HG02852 (cell line): ENCODE measurements at regions not wholly inside any gene's neighbourhood (a gene's known extent, or its start where the extent isn't known, plus 50 kb on each side); places are given as distances from the start of the nearest gene placed in this dataset.
"Not testable (repeated sequence)": the region's sequence is repeated elsewhere in the genome, so short reads cannot be mapped to it uniquely, and the experiment has no call there.

Experiments
- ATAC-seq: cut with Tn5 transposase; IDR thresholded peaks from one replicate; pipeline ENCODE4 v1.9.1; 2021; ENCODE audit warnings: mild to moderate bottlenecking, moderate library complexity; ENCODE audit not compliant: unreplicated experiment

DNA sequence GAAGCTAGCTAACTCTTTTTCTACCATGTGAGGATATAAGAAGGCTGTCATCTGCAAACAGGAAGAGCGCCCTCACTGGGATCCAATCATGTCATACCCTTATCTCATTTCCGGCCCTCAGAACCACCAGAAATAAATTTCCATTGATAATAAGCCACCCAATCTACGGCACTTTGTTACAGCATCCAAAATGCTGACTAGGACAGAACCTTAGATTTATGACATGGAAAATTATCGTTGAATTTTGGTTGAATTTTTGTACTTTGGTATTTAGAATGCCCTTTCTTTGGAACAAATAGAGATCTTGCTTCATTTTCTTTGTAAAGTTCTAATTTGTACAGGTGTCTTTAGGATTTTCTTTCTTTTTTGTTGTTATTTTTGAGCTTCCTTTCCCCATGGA is 53.3 kb upstream of the CYLC2 start:
- ATAC-seq, result no peak

DNA sequence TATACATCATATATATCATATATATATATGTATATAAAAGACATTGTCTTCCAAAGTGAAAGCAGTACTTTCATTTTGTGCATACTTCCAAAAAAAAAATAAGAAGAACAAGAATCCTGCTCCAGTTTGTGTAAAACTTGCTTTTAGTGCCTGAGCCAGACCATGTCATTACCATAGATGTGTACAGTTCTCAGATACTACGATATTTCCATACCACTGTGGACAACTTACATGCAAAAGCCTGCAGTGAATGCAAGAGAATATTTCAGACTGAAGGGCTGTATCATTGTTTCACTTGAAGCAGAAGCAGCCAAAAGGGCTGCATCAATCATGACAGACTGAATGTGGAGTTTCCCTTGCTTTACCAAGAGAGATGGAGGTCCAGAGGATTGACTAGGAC is 72.6 kb upstream of the CYLC2 start:
- no peak for ATAC-seq

DNA sequence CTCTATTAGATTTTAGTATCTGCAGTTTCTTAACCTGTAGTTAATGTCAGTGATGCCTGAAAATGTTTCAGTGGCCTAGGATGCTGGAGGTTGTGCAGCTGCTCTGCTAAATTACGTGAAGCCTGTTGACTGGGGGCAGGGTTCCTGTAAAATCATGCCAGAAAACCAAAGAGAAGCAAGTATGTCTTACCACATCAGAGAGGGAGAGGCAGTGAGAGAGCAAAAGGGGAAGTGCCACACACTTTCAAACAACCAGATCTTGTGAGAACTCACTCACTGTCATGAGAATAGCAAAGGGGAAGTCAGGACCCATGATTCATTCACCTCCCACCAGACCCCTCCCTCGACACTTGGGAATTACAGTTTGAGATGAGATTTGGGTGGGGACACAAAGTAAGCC is 83.9 kb upstream of the CYLC2 start:
- ATAC-seq, result no peak

DNA sequence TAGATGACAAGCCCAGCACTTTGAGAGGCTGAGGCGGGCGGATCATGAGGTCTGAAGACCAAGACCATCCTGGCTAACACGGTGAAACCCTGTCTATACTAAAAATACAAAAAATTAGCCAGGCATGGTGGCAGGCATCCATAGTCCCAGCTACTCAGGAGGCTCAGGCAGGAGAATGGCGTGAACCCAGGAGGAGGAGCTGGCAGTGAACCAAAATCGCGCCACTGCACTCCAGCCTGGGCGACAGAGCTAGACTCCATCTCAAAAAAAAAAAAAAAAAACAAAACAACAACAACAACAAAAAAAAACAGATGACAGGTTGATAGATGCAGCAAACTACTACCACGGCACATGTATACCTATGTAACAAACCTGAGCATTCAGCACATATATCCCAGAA is 89.3 kb upstream of the CYLC2 start:
- ATAC-seq, result not testable (repeated sequence)

DNA sequence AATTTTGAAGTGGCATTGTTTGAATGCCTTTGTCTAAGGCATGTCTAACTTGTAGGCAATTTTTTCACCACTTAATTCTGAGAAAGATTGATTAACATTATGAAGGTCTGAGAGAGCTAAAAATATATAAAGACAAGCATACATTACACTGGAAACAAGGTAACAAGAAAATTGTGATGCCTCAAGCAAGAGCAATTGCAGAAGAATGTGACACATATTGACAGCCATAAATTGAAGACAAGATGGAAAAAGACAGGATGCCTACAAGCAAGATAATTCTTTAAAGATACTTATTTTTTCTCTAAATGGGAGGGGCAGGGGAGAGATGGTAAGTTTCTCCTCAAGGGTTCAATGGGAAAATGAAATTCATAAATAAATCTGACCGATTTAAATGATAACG is 103.1 kb upstream of the CYLC2 start:
- ATAC-seq, result no peak

DNA sequence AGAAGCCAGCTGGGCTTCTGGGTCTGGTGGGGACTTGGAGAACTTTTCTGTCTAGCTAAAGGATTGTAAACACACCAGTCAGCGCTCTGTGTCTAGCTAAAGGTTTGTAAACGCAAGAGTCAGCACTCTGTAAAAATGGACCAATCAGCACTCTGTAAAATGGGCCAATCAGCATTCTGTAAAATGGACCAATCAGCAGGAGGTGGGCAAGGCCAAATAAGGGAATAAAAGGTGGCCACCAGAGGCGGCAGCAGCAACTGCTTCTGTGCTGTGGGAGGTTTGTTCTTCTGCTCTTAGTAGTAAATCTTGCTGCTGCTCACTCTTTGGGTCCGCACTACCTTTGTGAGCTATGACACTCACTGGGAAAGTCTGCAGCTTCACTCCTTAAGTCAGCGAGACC is 106.4 kb upstream of the CYLC2 start:
- ATAC-seq, result not testable (repeated sequence)

DNA sequence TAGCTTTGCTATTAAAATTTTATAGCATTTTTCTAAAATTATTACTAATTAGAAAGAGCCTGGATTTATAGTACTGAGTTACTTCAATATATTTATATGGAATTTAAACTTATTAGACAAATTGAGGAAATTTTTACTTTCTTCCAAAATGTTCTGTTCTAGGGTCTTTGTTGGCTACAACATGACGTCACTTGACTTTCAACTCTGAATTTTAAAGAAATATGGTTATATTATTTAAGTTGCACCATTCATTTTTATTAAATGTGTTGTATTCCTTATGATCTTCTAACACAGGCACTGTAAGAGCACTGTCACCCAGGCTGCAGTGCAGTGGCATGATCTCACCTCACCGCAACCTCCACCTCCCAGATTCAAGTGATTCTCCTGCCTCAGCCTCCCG is 119.4 kb upstream of the CYLC2 start:
- ATAC-seq, result no peak

DNA sequence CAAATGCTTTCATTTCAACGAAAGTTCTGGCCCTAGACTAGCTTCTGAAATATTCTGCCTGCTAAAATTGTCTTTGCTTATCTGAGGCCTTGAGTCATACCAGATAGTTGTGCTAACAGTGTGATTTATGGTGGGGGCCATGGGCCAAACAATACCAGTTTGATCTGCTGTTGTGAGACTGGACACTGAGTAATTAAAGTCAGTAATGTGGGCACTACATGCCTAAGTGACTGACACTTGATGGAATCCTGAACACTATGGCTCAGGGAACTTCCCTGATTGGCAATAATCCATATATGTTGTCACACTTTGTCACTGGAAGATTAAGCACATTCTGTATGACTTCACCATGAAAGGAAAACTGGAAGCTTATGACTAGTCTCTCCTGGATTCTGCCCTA is 127.6 kb upstream of the CYLC2 start:
- ATAC-seq, result no peak

DNA sequence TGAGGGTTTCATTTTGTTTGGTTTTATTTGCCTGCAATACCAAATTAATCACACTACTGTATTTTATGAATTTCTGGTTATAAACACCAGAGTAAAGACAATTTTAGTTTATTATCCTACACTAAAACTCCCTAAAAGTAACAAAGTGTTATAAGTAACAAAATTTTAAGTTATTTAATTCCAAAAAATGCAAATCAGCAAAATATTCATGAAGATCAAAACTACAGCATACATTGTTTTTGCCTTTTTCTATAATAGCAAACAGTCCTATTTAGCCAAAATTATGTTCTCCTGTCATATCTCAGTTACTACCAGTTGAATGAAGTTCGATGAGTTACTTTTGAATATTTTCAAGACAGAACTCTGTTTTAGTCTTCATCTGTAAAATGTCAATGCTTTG is 132.7 kb upstream of the CYLC2 start:
- ATAC-seq, result no peak

DNA sequence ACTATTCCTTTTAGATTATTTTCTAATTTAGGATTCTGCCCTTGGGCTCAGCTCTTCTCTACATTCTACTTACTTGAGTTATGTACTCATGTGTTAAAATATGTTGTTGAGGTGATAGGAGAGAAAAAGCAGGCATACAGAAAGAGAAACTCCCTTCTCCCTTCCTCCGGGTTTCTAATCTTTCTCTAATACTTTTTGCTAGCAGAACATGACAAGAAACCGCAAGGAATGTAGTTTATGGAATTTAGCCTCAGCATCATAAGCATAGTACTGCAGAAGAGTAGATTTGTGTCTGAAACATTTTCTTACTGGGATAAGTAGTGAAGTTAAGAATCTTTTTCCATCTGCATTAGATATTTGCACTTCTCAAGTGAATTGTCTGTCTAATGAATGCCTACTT is 139.5 kb upstream of the CYLC2 start:
- ATAC-seq, result no peak

DNA sequence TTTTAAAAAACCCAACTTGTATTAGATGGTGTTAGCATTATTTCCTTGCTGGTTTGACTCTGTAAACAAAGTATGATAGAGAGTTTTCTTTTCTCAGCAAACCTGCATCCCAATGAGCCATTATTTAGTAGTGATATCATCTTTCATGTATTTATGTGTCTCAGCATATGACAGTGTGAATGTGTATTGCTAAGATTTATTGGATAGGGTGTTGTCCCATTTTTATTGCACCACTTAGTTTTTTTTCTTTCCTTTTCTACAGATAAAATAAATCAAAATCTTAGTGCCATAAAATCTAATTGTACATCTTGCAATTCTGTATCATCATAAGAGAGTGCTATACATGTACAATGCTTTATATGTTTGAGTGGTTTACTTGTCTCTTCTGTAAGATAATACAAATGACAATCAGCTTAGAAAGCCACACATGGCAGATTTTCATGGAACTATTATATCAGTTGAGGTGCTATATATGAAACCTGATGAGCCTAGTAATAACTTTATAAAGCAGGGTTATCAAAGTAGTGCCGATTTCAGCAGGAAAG is 149.2 kb upstream of the CYLC2 start:
- ATAC-seq, result no peak

DNA sequence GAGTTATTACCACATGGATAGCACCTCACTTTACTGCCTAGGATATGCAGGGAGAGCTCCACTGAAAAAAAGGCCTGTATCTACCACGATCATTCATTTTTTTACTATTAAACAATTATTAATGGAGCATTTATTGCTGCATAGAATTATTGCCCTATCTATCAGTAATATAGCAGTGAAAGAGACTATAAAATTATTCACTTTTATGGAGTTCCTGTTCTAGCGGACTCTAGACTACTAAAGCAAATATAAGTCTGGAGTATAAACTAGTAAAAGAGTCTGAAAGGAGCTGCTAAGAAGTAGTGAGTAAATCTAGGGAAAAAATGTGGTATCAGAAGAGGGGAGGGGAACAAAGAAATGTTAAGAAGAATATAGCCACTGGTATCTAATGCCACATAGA is 150.4 kb upstream of the CYLC2 start:
- no peak for ATAC-seq

DNA sequence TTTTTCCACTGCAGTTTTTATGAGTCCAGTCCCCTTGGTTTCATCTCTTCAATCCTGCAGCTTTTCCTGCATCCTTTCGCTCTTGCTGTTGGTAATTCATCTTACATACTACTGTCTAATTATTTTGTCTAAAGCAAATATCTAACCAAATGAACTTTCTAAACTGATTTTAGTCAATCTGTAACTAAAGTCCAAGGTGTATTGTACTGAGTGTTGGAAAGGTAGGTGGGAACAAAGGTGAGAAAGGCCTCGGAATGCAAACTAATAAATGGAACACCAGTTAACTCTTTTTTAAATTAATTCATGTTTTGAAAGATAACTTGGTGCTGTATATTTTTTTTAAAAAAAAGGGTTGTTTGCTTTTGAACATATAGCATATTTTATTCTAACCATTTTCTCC is 152.7 kb upstream of the CYLC2 start:
- no peak for ATAC-seq

DNA sequence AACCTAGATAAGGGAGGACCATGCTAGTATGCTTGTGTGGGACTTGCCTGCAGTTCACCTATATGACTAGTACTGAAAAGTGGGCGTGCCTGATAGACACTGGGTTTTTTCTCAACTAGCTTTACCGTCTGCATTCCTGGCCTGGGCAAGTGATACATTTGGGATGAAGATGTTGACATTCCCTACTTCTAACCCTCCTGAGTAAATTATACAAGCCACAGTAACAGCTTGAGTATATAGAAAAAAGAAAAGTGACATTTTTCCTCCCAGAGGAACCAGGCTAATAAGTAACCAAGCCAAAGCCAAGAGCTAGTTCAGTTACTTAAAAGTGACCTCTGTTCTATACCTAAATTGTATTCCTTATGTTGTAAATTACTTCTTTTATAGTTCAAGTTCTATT is 153.8 kb upstream of the CYLC2 start:
- no peak for ATAC-seq

DNA sequence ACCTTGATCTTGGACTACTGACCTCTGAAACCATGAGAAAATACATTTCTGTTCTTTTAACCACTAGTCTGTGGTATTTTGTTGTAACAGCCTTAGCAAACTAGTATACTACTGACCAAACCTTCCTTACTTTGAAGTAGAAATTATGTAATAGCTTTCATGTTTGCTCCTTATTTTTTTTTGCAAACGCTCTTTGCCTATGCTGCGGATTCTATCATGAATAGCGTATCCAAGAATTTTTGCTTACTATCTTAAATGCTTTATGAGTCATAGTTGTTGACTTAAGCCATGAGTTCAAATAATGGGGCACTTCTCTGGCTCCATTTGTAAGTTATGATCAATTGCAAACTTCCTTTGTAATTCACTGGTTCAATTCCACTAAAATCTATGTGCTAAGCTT is 154.8 kb upstream of the CYLC2 start:
- ATAC-seq, result no peak

DNA sequence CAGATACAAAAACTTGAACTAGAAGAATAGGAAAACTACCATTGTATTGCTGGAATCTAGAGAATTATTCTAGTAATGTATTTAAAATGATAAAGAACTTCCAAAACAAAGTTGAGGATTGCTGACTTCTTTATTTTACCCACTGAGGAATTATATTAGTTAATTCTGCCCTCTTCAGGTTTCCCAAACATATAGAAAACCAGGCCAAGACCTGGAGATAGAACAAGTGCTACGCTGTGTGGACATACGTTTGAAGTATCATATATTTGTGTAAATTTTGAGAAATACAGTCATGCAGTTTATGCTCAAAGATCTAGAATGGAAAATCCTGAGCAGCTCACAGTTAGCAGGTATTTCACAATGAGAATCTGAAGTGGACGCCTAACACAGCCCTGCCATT is 162.3 kb upstream of the CYLC2 start:
- ATAC-seq, result no peak

DNA sequence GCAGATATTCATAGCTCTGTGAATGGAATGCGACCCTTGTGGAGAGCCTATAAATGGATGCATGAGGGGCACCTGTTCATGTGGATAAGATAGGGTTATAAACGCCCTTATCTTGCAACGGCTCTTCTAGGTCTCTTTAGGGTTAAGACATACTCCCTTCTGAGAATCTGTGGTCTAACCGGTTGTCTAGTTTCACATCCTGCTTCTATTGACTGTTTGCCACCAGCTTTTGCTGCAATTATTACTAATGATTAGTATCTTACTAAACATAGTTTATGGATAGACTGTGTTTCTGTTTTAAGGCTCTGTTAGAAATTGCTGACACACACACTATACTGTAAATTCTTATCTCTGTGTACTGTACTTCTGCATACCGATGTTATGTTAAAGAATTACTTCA is 198.9 kb upstream of the CYLC2 start:
- ATAC-seq, result no peak

DNA sequence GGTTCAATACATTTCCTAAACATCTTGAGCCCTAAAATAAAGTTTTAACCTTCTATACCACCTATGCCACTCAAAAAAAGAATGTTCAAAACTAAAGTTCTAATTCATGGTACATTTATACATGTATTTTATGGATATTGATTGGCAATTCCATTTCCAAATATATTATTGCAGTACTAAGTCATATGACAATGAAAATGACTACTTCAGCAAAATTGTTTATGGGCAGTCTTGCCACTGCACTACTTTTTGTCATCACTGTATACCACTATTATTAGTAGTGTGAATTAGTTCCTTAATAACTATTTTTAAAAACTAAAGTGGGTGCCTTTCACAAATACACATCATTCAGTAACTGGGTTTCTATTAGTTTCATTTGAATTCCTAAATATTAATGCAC is 199.6 kb upstream of the CYLC2 start:
- no peak for ATAC-seq

DNA sequence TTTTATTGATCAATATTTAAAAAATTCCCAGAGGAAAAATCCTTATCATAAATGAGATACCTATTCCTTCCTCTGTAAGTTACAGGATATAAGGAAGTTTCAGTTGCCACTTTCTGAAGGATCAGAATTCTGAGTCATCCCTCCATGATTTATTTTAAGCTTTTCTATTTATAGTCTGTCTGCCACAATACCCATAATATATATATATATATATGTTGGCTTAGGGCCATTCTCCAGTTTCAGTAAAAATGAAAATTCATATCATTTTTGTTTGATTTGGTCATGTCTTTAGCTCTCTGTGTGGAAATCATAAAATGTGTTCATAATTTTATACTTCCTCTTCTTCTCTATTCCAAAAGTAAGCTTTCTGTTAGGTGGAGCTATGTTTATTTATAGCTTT is 215.8 kb upstream of the CYLC2 start:
- no peak for ATAC-seq

DNA sequence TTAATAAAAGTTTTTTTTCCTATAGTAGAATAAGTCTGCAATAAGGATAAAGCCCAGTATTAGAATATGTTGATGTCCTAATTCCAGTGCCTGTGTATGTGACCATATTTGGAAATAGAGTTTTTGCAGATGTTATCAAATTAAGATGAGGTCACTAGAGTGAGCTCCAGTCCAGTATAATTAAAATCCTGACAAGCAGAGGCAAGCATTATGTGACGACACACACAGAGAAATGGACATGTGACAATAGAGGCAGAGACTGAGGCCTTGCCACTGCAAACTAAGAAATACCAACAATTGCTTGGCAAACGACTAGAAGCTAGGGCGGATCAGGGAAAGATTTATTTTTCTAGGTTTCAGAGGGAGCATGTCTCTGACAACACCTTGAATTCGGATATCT is 216.4 kb upstream of the CYLC2 start:
- ATAC-seq, result no peak

DNA sequence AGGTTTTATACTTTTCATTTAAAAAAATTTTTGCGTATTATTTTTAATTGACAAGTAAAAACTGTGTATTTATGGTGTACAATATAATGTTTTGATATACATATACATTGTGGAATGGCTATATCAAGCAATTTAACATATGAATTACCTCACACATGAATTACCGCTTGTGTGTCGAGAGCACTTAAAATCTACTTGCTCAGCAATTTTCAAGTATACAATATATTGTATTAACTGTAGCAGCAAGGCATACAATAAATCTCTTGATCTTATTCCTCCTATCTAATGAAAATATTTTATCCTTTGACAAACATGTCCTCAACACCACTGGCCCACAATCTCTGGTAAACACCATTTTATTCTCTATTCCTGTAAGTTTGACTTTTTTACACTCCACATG is 224.4 kb upstream of the CYLC2 start:
- ATAC-seq, result no peak

DNA sequence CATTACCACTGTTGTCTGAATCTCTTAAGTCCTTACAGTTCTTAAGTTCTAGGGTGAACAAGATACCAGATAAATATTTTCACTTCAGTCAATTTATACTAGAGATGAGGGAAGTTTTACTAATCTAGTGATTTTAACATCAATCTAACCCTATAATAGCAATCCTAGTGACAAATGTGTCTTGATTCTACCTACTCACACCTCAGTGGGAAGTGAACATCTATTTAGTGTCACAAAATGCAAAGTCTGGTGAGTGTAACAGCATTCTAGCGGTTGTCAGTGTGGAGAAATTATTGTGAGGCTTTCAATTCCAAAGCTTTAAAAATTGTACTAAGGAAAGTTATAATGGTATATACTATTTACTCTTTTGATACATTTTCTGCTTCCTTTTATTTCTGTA is 225.8 kb upstream of the CYLC2 start:
- ATAC-seq, result no peak

DNA sequence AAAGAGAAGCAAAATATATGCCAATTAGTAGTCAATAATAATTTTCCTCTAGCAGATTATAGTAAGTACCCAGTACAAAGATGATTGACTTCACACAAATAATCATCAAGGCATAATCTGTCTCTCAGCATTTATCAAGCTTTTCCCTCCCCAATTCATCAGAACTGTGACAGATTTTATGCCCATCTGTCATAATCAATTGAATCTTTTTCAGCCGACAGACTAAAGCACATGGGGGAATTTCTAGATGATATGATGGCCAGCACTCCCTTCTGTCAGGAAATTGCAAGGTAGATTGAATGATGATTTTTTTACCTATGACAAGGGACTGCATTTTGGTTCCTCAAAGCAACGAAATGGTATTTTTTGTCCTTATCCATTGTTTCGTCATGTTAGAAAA is 227.1 kb upstream of the CYLC2 start:
- no peak for ATAC-seq

DNA sequence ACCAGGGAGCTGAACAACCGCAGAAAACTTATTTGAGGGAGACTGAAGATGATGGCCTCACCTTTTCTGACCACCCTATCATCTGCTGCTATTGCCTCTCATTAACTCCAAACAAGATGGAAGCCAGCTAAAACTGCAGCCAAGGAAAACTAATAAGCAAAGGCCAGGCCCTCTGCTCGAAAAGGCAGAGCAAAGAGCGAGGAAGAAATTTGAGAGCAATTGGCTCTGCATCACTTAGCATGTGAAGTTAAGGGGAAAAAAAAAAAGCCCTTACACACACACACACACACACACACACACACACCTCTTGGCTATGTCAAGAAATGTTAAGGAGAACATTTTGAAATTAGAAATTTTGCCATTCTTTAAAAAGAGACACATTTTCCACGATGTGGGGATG is 228.1 kb upstream of the CYLC2 start:
- ATAC-seq, result no peak
